Parathyroid adenoma (tissue), 2 donors: ENCODE measurements at regions not wholly inside any gene's neighbourhood (a gene's known extent, or its start where the extent isn't known, plus 50 kb on each side); places are given as distances from the start of the nearest gene placed in this dataset.

Experiments
- H2AFZ ChIP-seq: fragments of 300-600 bp; sonication (generic); one replicate; pipeline ENCODE4 v1.7.0; 2017; ENCODE audit warnings: antibody characterized with exemption, mild to moderate bottlenecking
- H3K27ac ChIP-seq: fragments of 300-600 bp; sonication (generic); one replicate; pipeline ENCODE4 v1.7.0; 2017
- H3K27me3 ChIP-seq: fragments of 300-600 bp; sonication (generic); one replicate; pipeline ENCODE4 v1.7.0; 2017; ENCODE audit warnings: low read length; ENCODE audit not compliant: control insufficient read depth, insufficient read depth
- H3K36me3 ChIP-seq: fragments of 300-600 bp; sonication (generic); one replicate; pipeline ENCODE4 v1.7.0; 2017; ENCODE audit warnings: low read length; ENCODE audit not compliant: control insufficient read depth, insufficient read depth
- H3K4me1 ChIP-seq: fragments of 300-600 bp; sonication (generic); one replicate; pipeline ENCODE4 v1.7.0; 2017; ENCODE audit warnings: control low read depth
- H3K4me2 ChIP-seq: fragments of 300-600 bp; sonication (generic); one replicate; pipeline ENCODE4 v1.7.0; 2017; ENCODE audit warnings: low read length
- H3K4me3 ChIP-seq: fragments of 300-600 bp; sonication (generic); one replicate; pipeline ENCODE4 v1.7.0; 2017; ENCODE audit warnings: low read depth, low read length
- H3K79me2 ChIP-seq: fragments of 300-600 bp; sonication (generic); one replicate; pipeline ENCODE4 v1.7.0; 2017; ENCODE audit warnings: control low read depth
- H3K9ac ChIP-seq: fragments of 300-600 bp; sonication (generic); one replicate; pipeline ENCODE4 v1.7.0; 2017; ENCODE audit warnings: mild to moderate bottlenecking
- H3K9me3 ChIP-seq: fragments of 300-600 bp; sonication (generic); one replicate; pipeline ENCODE4 v1.7.0; 2017; ENCODE audit warnings: low read length; ENCODE audit not compliant: control insufficient read depth
- TF ChIP-seq, protein P1 (sequence below): fragments of 300-600 bp; sonication (generic); IDR thresholded peaks from one replicate; pipeline ENCODE4 v1.7.0; 2017; ENCODE audit warnings: antibody characterized with exemption, mild to moderate bottlenecking
- donor health status: primary hyperparathyroidism.

DNA sequence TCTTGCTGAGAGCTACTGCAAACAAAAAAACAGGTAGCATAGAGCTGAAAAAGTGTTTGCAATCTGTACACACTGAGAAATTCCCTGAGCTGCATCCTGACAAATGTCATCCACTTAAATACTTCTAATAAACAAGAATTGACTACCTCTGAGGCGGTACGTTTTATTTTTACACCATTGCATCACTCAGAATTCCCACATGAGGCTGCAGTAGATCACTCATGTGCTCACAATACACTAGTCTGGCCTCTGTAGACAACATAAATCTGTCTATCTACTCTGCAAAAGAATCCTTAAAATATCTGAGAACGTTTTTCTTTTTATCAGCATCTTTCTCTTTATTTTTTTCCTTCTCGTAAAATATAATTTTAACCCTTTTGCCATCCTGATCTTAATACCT lies 661.4 kb downstream of the EPHA7 start:
- Histone ChIP-seq H3K4me2 (no peak overlapping the region), H3K4me1 (no peaks in the 10 kb centered on the region), H3K9ac (no peak overlapping the region), H3K9me3 (no peaks in the 10 kb centered on the region), H3K79me2 (no peaks in the 10 kb centered on the region), H3K4me3 (no peak overlapping the region), H3K27ac (no peak overlapping the region), H3K27me3 (no peaks in the 10 kb centered on the region), H3K36me3 (no peaks in the 10 kb centered on the region), H2AFZ (peak overlapping the region; percentile 59)
- TF ChIP-seq, protein P1, sequence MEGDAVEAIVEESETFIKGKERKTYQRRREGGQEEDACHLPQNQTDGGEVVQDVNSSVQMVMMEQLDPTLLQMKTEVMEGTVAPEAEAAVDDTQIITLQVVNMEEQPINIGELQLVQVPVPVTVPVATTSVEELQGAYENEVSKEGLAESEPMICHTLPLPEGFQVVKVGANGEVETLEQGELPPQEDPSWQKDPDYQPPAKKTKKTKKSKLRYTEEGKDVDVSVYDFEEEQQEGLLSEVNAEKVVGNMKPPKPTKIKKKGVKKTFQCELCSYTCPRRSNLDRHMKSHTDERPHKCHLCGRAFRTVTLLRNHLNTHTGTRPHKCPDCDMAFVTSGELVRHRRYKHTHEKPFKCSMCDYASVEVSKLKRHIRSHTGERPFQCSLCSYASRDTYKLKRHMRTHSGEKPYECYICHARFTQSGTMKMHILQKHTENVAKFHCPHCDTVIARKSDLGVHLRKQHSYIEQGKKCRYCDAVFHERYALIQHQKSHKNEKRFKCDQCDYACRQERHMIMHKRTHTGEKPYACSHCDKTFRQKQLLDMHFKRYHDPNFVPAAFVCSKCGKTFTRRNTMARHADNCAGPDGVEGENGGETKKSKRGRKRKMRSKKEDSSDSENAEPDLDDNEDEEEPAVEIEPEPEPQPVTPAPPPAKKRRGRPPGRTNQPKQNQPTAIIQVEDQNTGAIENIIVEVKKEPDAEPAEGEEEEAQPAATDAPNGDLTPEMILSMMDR = no peak

DNA sequence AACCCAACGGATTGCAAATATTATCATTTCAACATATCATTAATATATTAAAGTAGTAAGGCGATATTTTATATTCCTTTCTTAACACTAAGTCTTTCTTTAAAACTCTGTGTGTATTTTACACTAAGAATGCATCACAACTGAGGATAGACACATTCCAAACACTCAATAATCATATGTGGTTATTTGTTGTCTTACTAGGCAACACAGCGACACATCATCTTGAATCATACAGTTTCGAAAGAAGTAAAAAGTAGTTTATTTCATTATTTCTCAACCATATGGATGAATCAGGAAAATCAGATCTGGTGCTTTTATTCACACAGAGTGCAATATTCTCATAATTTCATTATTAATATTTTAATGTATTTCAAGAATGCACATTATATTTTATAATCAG lies 662.4 kb downstream of the EPHA7 start:
- no peaks in the 10 kb centered on the region for H3K4me1 ChIP-seq
- no peaks in the 10 kb centered on the region for H3K36me3 ChIP-seq
- H3K9ac ChIP-seq = no peak overlapping the region
- H2AFZ ChIP-seq = peak overlapping the region; percentile 59
- no peaks in the 10 kb centered on the region for H3K9me3 ChIP-seq
- no peak overlapping the region for H3K27ac ChIP-seq
- no peaks in the 10 kb centered on the region for H3K79me2 ChIP-seq
- no peak overlapping the region for H3K4me2 ChIP-seq
- H3K4me3 ChIP-seq = no peak overlapping the region
- TF ChIP-seq, protein P1 = no peak
- no peaks in the 10 kb centered on the region for H3K27me3 ChIP-seq

DNA sequence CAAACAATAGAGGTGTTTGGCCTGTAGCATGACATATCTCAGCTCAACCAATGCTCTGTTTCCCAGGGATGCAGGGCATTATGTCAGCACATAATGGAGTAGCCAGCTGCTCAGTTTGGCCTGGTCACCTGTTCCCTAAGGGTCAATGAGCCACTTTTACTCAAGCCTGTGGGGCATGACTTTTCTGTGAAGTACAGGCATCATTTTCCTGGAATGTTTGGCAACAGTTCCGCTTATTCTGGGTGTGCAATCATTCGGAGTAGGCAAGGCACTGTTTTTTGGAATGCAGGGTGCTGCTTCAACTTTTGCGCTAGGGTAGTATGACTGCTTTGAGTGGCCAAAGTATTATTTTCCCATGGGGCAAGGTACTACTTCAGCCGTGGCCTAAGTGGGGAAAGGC lies 665.4 kb downstream of the EPHA7 start:
- H3K4me3 ChIP-seq = no peak overlapping the region
- no peak overlapping the region for H3K9ac ChIP-seq
- H3K4me1 ChIP-seq = no peaks in the 10 kb centered on the region
- H3K4me2 ChIP-seq = no peak overlapping the region
- no peak overlapping the region for H2AFZ ChIP-seq
- no peaks in the 10 kb centered on the region for H3K27me3 ChIP-seq
- TF ChIP-seq, protein P1 = no peak
- no peaks in the 10 kb centered on the region for H3K36me3 ChIP-seq
- no peaks in the 10 kb centered on the region for H3K9me3 ChIP-seq
- H3K27ac ChIP-seq = no peak overlapping the region
- H3K79me2 ChIP-seq = no peaks in the 10 kb centered on the region

DNA sequence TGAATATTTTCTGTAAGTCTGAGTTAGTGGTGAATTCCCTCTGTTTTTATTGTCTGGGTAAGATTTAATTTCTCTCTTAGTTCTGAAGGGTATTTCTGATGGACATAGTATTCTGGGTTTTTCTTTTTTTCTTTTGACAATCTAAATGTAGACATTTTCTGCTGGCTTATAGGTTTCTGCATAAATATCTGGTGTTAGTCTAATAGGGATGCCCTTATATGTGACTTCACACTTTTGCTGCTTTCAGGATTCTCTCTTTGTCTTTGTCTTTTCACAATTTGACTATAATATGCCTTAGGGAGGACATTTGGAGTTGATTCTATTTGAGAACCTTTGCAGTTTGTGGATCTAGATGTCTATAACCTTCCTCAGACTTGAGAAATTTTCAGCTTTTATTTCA lies 667.2 kb downstream of the EPHA7 start:
- TF ChIP-seq, protein P1 = no peak
- Histone ChIP-seq H2AFZ (no peak overlapping the region), H3K4me2 (no peak overlapping the region), H3K4me1 (no peaks in the 10 kb centered on the region), H3K36me3 (no peaks in the 10 kb centered on the region), H3K4me3 (no peak overlapping the region), H3K79me2 (no peaks in the 10 kb centered on the region), H3K27ac (no peak overlapping the region), H3K27me3 (no peaks in the 10 kb centered on the region), H3K9me3 (no peaks in the 10 kb centered on the region), H3K9ac (no peak overlapping the region)

DNA sequence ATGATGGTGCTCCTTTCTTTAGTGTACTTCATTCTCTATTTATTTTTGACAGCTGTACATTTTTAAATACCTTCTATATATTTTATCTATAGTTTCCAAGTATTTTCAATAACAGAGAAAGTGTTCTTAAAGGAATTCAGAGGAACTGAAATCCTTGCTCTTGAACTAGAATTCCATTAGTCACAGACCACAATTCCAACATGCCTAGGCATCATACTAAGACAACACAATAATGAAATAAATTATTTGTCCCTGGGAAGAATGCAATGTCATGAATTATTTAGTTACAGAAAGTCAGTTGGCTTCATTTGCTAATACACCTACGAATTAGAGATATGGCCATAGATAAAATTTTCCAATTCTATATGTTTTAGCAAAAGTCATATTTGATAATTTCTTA lies 671.2 kb downstream of the EPHA7 start:
- Histone ChIP-seq H2AFZ (no peak overlapping the region), H3K36me3 (no peaks in the 10 kb centered on the region), H3K27ac (no peak overlapping the region), H3K79me2 (no peaks in the 10 kb centered on the region), H3K9ac (no peak overlapping the region), H3K9me3 (no peaks in the 10 kb centered on the region), H3K4me1 (no peaks in the 10 kb centered on the region), H3K4me2 (no peak overlapping the region), H3K4me3 (no peak overlapping the region), H3K27me3 (no peaks in the 10 kb centered on the region)
- TF ChIP-seq, protein P1 = no peak
